Activated CD4-positive, alpha-beta T cell treated with anti-CD3 and anti-CD28 coated beads, Interleukin-2, Interleukin-4, amounts not matched to agents 100 ng/mL and 50 ng/mL, durations not matched to agents 16 hours and 8 hours (primary cell): ENCODE measurements at regions not wholly inside any gene's neighbourhood (a gene's known extent, or its start where the extent isn't known, plus 50 kb on each side); places are given as distances from the start of the nearest gene placed in this dataset.

Source experiments
- DNase-seq: peaks from one replicate; pipeline ENCODE4 v3.0.0-alpha.2; 2020; ENCODE audit warnings: low spot score

DNA sequence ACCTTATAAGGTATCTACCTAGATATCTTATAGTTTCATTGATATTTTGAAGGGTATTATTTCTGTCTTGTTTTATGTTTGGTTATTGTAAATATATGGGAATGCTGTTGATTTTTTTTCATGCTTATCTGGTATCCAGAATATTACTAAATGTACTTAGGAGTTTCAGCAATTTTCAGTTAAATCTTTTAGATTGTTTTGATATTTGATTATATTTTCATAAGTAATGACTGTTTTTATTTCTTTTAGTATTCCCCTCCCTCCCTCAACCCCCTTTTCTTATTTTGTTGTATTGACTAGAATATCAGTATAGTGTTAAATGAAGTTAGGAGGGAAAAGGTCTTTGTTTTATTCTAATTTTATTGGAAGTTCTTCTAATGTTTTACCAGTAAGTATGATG is 344.4 kb upstream of the PROX1 start:
- no peak for DNase-seq

DNA sequence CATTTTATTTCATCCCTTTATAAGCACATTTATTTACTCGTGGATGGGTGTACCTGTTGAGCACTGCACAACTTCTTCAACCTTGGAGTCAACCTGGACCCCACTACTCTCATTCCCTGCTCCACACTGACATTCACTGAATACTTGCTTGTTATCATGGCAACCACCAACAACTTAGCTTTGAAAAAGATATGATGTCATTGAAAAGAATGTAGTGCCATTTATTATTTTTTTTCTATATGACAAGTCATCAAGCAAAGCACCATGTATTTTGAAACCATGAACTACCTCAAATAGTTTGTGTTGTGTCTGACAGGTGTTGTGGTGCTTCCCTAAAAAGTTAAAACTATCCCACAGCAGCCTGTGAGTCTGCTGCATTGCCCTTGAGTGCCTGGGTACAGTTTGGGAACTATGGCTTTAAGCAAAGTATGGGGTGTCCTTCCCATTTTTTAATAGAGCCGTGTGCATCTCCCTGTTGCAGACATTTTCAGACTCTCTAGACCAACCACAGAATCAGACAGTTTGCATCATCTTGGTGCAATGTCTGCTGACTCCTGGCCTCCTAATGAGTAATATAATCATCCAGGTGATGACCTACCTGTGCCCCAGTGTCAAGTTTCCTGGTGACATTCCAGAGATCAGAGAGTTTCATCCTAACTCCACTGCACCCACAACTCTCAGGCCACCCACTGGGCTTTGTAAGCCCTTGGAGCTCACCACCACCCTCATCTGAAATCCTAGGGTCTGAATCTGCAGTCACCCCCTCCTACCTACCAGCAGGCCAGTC is 339.7 kb upstream of the PROX1 start:
- DNase-seq, result no peak

DNA sequence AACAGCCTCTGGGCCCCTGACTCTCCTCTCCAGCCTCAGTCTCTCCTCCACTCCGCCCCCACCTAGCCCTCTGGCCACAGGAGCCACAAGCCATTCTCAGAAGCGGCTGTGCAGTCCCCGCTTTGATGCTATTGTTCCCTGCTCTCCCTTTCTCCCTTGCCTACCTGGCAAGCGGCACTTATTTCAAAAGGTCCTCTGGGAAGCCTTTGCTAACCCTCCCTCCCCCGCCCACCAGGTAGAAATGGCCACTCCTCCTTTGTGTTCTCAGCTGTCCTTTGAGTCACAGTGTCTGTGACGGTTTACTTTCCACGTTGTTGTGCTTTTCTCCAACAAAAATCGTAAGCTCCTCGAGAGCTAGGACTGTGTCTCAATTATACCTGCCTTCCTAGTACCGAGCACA is 338.4 kb upstream of the PROX1 start:
- DNase-seq, result no peak

DNA sequence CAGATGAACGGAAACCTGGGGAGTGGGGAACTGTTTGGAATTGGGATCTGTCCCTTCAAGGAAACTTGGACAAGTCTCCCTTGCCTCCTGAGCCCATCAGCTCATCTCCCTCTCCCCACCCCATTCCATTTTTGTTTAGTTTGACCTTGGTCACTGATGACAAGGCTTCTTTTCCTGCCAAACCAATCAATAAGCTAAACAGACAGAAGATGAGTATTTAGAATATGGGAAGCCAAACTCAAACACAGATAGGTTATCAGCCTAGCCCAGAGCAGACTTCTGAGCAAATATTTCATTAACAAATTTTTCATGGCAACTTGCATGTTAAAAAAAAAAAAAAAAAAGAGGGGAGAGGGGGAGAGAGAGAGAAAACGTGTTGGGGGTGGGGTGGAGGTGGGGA is 337.2 kb upstream of the PROX1 start:
- DNase-seq, result no peak

DNA sequence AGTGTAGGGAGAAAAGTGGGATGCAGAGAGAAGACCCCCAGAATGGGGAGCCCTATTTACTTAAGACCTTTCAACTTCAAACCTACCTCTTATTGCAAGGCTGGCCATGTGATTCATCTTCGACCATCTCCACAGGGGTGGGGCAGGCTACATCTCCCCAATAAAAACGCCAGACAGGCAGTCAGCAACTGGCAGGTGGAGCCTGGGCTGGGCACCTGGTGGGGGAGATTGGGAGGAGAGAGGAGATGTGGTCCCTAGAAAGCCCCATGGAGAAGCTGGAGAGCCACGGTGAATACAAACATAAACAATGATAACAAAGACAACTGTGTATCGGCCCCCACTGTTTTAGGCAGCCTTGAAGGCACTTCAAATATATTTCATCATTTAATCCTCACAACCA is 336.7 kb upstream of the PROX1 start:
- DNase-seq, result no peak

DNA sequence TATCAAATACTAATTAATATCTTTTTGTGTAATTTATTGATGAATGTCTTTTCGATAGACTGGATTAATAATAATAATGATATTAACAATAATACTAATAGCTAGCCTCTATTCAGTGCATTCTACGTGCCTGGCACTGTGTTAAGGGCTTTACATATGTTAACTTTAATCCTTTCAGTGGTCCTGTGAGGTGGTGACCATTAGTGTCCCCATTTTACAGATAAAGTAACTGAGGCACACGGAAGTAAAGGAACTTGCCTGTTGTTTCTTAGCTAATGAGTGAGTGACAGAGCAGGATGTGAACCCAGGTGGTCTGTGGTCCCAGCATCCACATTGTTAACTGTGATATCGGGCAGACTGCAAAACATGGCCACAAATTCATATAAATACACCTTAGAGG is 335.7 kb upstream of the PROX1 start:
- no peak for DNase-seq

DNA sequence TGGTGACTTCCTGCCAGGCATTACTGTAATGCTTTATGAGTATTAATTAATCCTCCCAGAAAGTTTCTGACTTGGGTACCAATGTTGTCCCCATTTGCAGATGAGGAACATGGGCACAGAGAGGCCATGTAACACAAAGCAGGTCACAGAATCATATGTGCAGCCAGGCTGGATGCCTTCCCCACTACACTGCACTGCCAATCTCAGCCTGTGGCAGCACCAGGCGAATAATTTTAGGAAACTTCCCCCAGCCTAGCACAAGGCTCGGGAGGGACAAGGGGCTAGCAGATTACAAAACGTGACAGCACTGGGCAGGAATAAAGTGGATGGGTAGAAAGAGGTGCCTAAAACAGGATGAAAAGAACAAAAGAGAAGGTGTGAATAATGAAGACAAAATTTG is 331.7 kb upstream of the PROX1 start:
- no peak for DNase-seq

DNA sequence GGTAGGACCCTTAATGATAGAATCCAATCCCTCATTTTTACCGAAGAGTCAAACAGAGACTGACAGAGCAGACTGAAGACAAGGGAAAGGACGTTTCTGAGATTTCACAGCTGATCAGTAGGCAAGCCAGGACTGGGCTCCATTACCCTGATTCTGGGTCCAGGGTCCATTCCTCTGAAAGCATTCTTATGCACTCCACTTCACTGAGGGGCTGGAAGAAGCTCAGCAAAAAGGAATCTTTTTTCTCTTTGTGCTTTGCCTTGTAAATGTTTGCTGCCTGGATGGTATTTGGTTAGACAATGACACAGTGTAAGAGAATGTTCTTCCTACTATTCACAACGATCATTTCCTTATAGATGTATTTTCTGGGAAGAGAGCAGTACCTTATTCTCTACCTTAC is 331.3 kb upstream of the PROX1 start:
- no peak for DNase-seq

DNA sequence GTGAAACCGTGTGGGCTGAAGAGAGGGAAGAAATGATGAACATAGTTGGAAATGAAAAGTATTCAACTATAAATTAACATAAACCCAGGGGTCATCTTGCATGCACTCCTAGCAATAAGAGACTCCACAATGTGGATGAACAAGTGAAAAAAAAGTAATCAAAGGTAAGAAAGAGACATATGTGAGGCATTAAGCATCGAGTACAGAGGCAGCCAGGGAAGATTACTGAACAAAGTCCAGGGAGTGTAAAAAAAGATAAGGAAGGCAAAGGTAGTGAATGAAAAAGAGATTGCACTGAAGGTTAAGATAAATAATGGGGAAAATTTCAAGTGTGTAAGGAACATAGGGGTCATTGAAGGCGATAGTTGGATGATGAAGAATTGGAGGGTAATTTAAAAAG is 330.8 kb upstream of the PROX1 start:
- DNase-seq, result no peak

DNA sequence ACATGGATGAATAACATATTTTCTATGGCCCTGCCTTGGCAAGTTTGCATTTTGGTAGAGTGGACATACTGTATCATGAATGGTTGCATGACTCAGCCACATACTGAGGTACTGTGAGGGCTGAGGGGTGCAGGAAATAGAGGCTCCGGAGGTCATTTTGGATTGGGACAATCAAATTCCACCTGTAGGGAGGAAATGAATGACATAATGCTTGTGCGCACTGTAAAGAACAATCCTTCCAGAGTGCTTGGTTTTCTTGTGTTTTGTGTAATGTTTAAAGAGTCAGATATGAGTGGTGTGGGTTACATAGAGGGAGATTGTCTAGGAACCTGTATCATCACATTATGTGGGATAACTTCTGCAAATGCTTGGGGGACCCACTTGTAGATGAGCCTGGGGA is 329.9 kb upstream of the PROX1 start:
- DNase-seq, result no peak

DNA sequence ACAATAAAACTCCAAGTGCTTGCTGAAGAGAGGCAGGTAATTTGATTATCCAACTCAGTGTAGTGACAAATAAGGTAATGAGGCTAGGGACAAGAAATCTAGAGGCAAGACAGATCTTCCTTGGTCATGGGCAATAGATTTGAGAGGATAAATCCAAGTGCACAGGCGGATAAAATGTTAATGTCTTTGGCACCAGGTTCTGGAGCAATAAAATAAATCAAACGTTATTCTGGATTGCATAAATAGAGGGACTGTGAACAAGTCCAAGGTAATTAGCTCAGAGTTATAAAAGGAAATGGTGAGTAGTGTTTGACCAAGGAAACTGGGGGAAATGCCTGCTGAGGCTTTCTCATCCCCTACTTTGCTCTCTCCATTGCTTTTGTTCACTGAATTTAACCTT is 329.3 kb upstream of the PROX1 start:
- no peak for DNase-seq

DNA sequence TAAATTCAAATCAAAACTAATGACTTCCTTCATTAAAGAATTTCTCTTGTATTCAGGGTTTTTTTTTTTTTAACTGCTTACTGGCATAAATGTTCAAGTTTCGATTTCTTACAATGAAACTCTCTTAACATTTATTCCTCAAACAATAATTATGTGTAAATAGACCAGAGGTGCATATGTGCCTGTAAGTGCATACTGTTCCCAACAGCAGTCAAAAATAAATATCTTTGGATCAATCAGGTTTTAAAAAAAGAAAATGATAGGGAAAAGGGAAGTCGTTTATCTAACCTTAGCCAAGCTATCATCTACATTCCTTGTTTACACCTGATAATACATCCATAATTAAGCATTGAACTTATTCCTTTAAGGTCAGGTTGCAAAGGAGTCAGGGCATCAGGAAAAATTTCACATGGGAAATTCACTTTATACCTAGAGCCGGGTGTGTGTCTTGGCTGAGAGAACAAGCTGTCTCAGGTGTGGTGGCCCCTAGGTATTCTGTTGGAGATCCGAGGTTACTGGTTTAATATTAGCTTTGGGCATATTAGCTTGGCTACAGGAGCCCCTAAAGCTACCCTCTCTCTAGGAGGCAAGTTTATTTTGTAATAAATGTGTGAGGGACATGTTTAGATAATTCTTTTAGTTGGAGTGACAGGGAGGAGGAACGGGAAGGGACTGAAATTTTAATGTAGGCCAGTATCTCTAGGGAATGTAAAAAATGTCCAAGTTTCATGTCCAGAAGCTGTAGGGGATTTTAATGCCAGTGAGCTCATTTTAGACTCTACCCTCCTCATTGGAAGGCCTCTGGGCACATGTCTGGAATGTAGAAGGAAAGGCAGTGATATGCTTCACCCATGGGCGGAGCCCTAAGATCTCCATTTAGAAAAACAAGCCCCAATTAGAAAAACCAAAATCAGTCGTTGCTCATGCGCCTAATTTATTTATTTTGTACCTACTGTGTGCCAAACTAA is 327.9 kb upstream of the PROX1 start:
- no peak for DNase-seq

DNA sequence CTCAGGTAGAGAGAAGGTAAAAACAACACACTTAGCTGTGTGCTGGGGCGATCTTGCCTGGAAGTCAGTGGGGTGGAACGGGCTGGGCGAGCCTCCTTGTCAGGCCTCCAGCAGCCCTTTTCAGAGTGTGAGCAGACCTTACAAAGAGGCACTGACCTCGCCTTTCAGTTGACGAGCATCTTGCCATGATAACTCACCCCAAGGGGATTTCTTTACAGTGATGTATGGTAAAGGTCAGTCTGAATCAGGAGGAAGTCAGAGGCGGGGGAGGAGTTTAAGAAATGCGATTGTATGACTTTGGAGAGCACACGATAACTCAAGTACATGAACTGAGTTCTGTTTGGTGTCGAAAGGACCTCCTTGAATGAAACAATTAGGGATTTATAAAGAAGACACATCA is 326.5 kb upstream of the PROX1 start:
- DNase-seq, result no peak

DNA sequence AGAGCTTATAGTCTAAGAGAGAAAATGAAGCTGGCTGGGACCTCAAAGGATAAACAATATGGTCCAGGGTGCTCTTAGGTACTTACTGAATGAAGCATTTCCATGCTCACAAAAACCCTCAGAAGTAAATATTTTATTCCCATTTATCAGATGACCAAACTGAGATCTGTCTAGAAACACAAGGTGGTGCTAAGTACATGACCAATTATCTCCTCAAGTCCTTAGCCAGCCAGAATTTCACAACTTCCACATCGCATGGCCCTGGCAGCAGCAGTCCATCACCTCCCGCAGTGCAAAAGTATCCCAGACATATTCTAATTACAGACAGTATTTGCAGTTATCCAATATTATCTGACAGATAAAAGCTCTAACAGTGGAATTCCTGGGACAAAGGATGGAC is 321.7 kb upstream of the PROX1 start:
- no peak for DNase-seq

DNA sequence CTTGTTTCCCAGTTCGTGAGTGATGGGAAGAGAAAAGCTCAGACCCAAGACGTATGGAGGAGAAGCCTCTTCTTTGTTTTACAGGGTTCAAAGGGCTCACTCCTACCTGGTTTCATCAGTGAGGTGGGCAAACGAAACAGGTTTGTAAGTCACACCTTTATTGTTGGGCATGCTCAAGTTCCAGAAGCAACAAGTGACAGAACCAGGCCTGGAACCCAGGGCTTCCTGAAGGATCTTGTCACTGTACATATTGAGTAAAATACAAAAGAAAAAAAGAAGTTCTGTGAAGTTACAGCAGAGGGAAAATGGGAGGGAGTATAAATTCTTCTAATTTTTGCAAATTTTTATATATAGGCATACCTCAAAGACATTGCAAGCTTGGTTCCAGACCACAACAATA is 320.9 kb upstream of the PROX1 start:
- DNase-seq, result no peak

DNA sequence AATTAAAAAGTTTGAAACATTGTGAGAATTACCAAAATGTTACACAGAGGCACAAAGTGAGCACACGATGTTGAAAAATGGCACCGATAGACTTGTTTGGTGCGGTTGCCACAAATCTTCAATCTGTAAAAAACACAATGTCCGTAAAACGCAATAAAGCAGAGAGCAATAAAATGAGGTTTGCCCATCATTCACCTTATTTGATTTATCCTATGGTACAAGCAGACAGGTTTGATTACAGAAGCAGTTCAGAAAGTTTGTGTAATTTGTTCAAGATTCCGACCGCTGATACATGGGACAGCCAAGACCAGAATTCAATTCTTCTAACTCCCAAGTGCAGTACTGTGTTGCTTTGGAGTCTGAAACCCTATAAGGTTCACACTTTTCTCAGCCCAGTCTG is 318.3 kb upstream of the PROX1 start:
- DNase-seq, result no peak

DNA sequence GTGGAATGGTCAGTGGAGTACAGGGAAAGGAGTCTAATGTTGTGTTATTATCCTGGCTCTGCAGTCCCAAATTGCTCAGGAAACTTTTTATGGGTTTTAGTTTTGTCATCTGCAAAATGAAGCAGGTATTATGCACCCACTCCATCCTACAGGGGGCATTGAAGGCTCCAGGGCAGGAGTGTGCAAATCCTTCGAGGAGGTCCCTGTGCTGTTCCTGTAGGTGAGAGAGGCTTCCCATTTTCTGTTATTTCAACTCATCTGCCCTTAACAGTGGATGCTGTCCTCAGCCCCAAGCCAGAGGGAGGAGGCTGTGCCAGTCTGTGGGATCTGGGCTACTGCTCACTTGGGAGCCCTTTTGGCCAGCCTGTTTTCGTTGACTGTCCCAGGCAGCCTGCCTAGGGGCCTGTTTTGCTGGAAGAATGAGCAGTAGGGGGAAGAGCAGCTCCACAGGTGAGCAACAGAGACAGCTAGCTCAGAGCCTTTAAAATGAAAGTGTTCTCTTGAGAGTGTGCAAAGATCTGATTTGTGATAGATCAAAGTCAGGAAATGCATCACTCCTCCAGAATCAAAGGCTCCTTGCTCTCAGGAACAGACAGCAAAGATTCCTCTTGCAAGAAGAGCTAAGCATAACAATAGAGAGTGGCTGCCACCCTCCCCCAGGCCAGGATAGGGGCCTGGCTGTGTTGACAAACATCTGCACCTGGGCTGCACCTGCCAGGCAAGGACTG is 317.6 kb upstream of the PROX1 start:
- DNase-seq, result no peak

DNA sequence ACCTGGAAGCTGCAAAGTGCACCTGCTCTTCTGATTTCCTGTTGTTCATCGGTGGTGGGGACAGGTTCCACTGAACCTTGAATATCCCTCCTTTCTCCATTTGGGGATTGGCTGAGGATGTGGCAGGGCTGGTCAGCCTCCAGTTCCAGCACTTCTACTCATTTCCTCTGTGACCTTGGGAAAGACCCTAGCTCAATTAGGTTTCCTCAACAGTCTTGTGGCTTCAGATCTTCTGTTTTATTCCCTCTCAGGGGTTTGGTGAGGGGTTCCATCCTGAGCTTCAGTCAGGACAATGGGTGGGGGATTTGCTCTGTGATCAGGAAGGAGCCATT is 317.1 kb upstream of the PROX1 start:
- no peak for DNase-seq

DNA sequence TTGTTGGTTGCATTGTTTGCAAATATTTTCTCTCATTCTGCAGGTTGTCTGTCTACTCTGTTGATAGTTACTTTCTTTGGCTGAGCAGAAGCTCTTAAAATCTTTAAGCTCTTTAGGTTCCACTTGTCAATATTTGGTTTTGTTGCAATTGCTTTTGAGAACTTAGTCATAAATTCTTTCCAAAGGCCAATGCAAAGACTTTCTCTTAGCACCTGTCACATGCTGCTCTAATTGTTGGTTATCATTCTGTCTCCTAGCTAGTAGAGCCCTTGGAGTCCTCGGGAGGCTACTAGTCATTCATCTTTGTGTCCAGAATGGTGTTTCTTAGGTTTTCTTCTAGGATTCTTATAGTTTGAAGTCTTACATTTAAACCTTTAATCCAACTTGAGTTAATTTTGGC is 312.7 kb upstream of the PROX1 start:
- no peak for DNase-seq

DNA sequence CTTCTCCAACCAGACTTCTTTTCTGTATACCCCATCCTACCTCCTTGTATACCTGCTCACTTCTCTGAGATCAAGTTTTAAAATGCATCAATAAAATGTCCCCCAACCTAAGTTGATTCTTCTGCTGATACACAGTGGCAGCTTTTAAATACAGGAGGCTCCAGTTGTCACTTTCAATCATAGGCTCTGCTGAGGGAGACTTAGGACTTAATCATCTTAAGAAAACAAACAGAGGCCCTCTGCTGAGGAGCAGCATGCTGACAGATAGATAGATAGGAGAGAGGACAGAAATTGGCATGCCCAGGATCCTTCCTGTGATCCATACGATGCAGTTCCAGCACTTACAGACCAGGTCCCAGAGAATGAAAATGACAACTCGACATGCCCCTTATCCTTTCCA is 311.0 kb upstream of the PROX1 start:
- DNase-seq, result no peak

DNA sequence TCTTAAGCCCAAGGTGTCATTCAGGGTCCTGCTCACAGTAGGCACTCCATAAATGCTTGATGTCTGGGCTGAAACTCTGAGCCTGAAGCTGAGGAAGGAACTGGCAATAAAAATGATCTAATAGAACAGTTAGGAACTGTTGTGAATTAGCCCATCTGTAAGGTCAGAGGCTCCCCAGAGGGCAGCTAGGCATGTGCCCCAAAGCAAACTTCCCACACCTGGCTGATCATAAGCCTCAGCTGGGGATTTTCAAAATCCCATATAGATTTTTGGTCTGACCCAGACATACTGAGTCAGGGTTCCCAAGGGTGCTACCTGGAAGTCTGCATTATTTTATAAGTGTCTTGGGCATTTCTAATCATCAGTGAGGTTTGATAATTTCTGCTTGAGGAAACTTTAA is 309.4 kb upstream of the PROX1 start:
- DNase-seq, result no peak

DNA sequence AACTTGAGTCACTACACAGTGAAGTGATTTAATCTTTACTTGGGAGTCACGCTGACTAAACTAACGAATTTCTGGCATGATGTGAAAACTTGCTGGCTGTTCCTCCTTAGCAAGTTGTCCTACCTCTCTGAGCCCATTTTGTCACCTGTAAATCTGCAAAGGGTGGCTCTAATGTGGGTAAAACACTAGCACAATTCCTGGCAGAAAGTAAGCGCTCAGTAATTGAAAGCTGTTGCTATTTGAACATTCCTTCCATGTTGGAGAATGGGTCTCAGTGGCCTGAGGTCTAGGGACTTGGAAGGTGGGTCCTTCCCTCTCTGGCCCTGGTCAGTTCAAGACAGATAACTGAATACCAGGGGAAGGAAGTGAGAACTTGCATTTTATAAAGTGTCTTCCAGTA is 309.0 kb upstream of the PROX1 start:
- DNase-seq, result no peak

DNA sequence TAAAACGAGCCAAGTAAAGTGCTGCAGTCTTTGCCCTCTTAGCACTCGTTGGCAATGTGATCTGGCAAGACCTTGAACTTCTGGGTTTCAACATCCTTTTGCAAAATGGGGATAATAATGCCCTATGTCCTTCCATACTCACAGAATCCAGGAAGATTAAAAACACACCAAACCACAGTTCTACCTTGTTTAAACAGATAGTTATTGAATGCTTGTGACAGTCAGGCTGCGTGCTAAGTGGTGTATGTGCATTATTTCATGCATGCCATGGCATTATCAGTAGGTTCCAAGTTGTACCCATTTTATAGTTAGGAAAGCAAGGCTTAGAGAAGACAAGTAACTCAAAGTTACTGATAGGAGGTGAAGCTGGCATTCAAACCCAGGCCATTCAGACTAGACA is 308.6 kb upstream of the PROX1 start:
- DNase-seq, result no peak
